HCT116 (cell line): ENCODE measurements at regions not wholly inside any gene's neighbourhood (a gene's known extent, or its start where the extent isn't known, plus 50 kb on each side); places are given as distances from the start of the nearest gene placed in this dataset.

ENCODE experiments used
- ATAC-seq: fragments of 200-7000 bp; cut with Tn5 transposase; 2 replicates; pipeline ENCODE4 v1.9.1; 2020; ENCODE audit warnings: mild to moderate bottlenecking, moderate library complexity
- BruUV-seq: library from RNA; stranded (reverse); fragments of 400-500 nt; replicated peaks from 2 replicates; lab custom pipeline; 2021; lab: Mats Ljungman, UMichigan
- CTCF ChIA-PET: fragments of 300-600 bp; sonication (Branson Sonifier 250); formaldehyde crosslinking; loops from one replicate; lab custom pipeline; 2021; ENCODE audit warnings: antibody characterized with exemption; lab: Charles Lee
- POLR2A ChIA-PET: fragments of 300-600, 350-600 bp; sonication (Branson Sonifier 250); formaldehyde crosslinking; loops from one replicate; lab custom pipeline; 2021; ENCODE audit warnings: antibody characterized with exemption; lab: Charles Lee
- RAD21 ChIA-PET, 2 experiments: fragments of 300-600 bp; sonication (Branson Sonifier 250); formaldehyde crosslinking; loops; one replicate each; lab custom pipeline; 2023; ENCODE audit warnings: low total read pairs in 2 of 2; ENCODE audit not compliant: uncharacterized antibody in 2 of 2, unreplicated experiment in 2 of 2, low non-redundant PET in 1 of 2; lab: Charles Lee
- DNase-seq: peaks from one replicate; pipeline ENCODE4 v3.0.0-alpha.2; 2010; ENCODE audit warnings: low read depth, low spot score
- H2AFZ ChIP-seq: fragments of 200-600 bp; shearing (Covaris generic), sonication (generic); 2 replicates; pipeline ENCODE4 v1.6.1; 2017; ENCODE audit warnings: low read depth, mixed run types, mixed read lengths, antibody characterized with exemption, low read length; ENCODE audit not compliant: poor library complexity, severe bottlenecking
- H3K27ac ChIP-seq: 2 replicates; pipeline ENCODE4 v1.5.1; 2012; ENCODE audit warnings: low read depth, low read length
- H3K27me3 ChIP-seq: fragments of 200-600 bp; sonication (generic); 2 replicates; pipeline ENCODE4 v1.6.1; 2016; ENCODE audit warnings: mixed run types, low read length, mixed read lengths; ENCODE audit not compliant: insufficient read depth
- H3K36me3 ChIP-seq, 2 experiments: fragments of 200-500 bp in 1 of 2; fragments of 200-600 bp in 1 of 2; sonication (Bioruptor generic) in 1 of 2; sonication (generic) in 1 of 2; 2 replicates each; pipeline versions ENCODE4 v1.5.1 to v1.6.1; 2014 to 2016; ENCODE audit warnings: low read length in 2 of 2, inconsistent platforms in 1 of 2, mixed read lengths in 1 of 2, mixed run types in 1 of 2; ENCODE audit not compliant: insufficient read depth in 2 of 2, control insufficient read depth in 1 of 2
- H3K4me1 ChIP-seq, 2 experiments: fragments of 200-600 bp in 1 of 2; sonication (generic) in 1 of 2; 2 replicates each; pipeline versions ENCODE4 v1.5.1 to v1.6.1; 2012 to 2017; ENCODE audit warnings: low read length in 2 of 2, inconsistent platforms in 1 of 2, mild to moderate bottlenecking in 1 of 2, mixed read lengths in 1 of 2, mixed run types in 1 of 2, moderate library complexity in 1 of 2; ENCODE audit not compliant: insufficient read depth in 2 of 2, control insufficient read depth in 1 of 2
- H3K4me2 ChIP-seq: fragments of 200-600 bp; sonication (generic); 2 replicates; pipeline ENCODE4 v1.6.1; 2017; ENCODE audit warnings: mixed run types, low read length, mixed read lengths
- H3K4me3 ChIP-seq, 2 experiments: fragments of 200-600 bp in 1 of 2; sonication (generic) in 1 of 2; replicated peaks in 1 of 2; 2 replicates each; pipeline ENCODE4 v1.5.1; 2011 to 2016; ENCODE audit warnings: low read length in 2 of 2, control low read depth in 1 of 2, low read depth in 1 of 2, mild to moderate bottlenecking in 1 of 2, mixed read lengths in 1 of 2, mixed run types in 1 of 2
- H3K79me2 ChIP-seq: fragments of 200-600 bp; sonication (generic); 2 replicates; pipeline ENCODE4 v1.6.1; 2017; ENCODE audit warnings: mild to moderate bottlenecking, mixed run types, low read length, moderate library complexity, mixed read lengths; ENCODE audit not compliant: insufficient read depth
- H3K9ac ChIP-seq: fragments of 200-600 bp; sonication (generic); 2 replicates; pipeline ENCODE4 v1.6.1; 2016; ENCODE audit warnings: low read length, mixed read lengths
- H3K9me2 ChIP-seq: fragments of 200-600 bp; sonication (generic), shearing (Covaris generic); 2 replicates; pipeline ENCODE4 v1.6.1; 2017; ENCODE audit warnings: mixed run types, mild to moderate bottlenecking, moderate library complexity; ENCODE audit not compliant: insufficient read depth
- H3K9me3 ChIP-seq, 2 experiments: fragments of 200-500 bp in 1 of 2; fragments of 200-600 bp in 1 of 2; sonication (Bioruptor generic) in 1 of 2; sonication (generic) in 1 of 2; 2 replicates each; pipeline ENCODE4 v1.6.1; 2014 to 2017; ENCODE audit warnings: low read length in 2 of 2, mixed read lengths in 2 of 2, inconsistent platforms in 1 of 2, low read depth in 1 of 2, mild to moderate bottlenecking in 1 of 2, mixed run types in 1 of 2, moderate library complexity in 1 of 2; ENCODE audit not compliant: control insufficient read depth in 1 of 2, insufficient read depth in 1 of 2
- H4K20me1 ChIP-seq: fragments of 200-600 bp; sonication (generic), shearing (Covaris generic); 2 replicates; pipeline ENCODE4 v1.6.1; 2017; ENCODE audit warnings: mixed run types, mild to moderate bottlenecking, moderate library complexity; ENCODE audit not compliant: insufficient read depth
- CBX3 ChIP-seq: IDR thresholded peaks from 2 replicates; pipeline ENCODE4 v1.6.1; 2012; ENCODE audit warnings: low read depth
- CTCF ChIP-seq, 3 experiments: fragments of 200-600 bp in 1 of 3; sonication (generic) in 1 of 3; IDR thresholded peaks in 2 of 3; conservative IDR thresholded peaks in 1 of 3; 2 replicates each; pipeline ENCODE4 v1.5.1; 2012 to 2017; ENCODE audit warnings: low read depth in 2 of 3, low read length in 2 of 3, antibody characterized with exemption in 1 of 3, borderline replicate concordance in 1 of 3, control low read depth in 1 of 3, mild to moderate bottlenecking in 1 of 3, mixed read lengths in 1 of 3, mixed run types in 1 of 3, moderate library complexity in 1 of 3; ENCODE audit not compliant: insufficient read depth in 1 of 3
- EGR1 ChIP-seq: IDR thresholded peaks from 2 replicates; pipeline ENCODE4 v1.6.1; 2012; ENCODE audit warnings: low read depth
- POLR2A ChIP-seq: IDR thresholded peaks from 2 replicates; pipeline ENCODE4 v1.7.0; 2011; ENCODE audit warnings: borderline replicate concordance; ENCODE audit not compliant: insufficient read depth, insufficient read length; ENCODE audit errors: extremely low read depth
- YY1 ChIP-seq: IDR thresholded peaks from 2 replicates; pipeline ENCODE4 v1.6.1; 2011; ENCODE audit warnings: low read length, low read depth, moderate library complexity, mild to moderate bottlenecking; ENCODE audit not compliant: insufficient replicate concordance; ENCODE audit errors: extremely low read depth
- ZNF274 ChIP-seq: fragments of 200-500 bp; sonication (Bioruptor generic); IDR thresholded peaks from 2 replicates; pipeline ENCODE4 v1.6.1; 2014; ENCODE audit warnings: mild to moderate bottlenecking, low read depth, low read length, inconsistent platforms
- intact Hi-C: fragments of 100-400 bp; cut with micrococcal nuclease; formaldehyde crosslinking; loops from 2 replicates; pipeline ENCODE4 v1.10.0; 2022
- TF ChIP-seq, protein P1 (sequence below): IDR thresholded peaks from 2 replicates; pipeline ENCODE4 v1.6.1; 2012; ENCODE audit warnings: low read depth

DNA sequence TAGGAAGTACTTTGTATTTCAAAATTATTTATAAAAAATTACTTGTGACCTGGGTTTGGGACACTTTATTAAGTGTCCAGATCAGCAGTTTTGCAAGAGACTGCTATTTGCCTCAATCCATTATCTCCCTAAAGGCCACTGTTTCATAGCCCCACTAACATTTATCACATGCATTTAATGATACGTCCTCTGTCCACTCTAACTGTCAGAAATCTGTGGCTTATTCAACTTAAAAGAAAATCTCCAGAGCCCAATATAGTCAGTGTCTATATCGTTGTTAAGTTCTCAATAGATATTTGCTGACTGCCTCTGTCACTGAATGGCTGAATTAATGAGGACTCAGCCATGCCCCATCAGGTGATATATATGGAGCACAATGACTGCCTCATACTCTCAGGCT, 553.9 kb upstream of the POM121L12 start:
- ATAC-seq, result no peak
- RAD21 ChIA-PET, result no interaction called here
- peaks cover 7 to 11% of the 10 kb centered on the region in 2 experiments; a peak in 3 of 4 replicates for H3K9me3 ChIP-seq
- H3K36me3 ChIP-seq, result no peaks in the 10 kb centered on the region
- CTCF ChIA-PET, result no interaction called here
- H3K27me3 ChIP-seq, result no peaks in the 10 kb centered on the region
- no peak overlapping the region for H3K9ac ChIP-seq
- H3K9me2 ChIP-seq, result no peaks in the 10 kb centered on the region
- TF ChIP-seq EGR1 (no peak), CBX3 (no peak), CTCF (IDR thresholded peaks at IDR 0.05 in 2 of 3, conservative IDR thresholded peaks at IDR 0.05 in 1 of 3; ENCODE audit: borderline replicate concordance in 1 of 3, insufficient read depth in 1 of 3, low read depth in 2 of 3, low read length in 2 of 3) (no peak), ZNF274 (no peak), YY1 (no peak), POLR2A (no peak)
- TF ChIP-seq, protein P1, sequence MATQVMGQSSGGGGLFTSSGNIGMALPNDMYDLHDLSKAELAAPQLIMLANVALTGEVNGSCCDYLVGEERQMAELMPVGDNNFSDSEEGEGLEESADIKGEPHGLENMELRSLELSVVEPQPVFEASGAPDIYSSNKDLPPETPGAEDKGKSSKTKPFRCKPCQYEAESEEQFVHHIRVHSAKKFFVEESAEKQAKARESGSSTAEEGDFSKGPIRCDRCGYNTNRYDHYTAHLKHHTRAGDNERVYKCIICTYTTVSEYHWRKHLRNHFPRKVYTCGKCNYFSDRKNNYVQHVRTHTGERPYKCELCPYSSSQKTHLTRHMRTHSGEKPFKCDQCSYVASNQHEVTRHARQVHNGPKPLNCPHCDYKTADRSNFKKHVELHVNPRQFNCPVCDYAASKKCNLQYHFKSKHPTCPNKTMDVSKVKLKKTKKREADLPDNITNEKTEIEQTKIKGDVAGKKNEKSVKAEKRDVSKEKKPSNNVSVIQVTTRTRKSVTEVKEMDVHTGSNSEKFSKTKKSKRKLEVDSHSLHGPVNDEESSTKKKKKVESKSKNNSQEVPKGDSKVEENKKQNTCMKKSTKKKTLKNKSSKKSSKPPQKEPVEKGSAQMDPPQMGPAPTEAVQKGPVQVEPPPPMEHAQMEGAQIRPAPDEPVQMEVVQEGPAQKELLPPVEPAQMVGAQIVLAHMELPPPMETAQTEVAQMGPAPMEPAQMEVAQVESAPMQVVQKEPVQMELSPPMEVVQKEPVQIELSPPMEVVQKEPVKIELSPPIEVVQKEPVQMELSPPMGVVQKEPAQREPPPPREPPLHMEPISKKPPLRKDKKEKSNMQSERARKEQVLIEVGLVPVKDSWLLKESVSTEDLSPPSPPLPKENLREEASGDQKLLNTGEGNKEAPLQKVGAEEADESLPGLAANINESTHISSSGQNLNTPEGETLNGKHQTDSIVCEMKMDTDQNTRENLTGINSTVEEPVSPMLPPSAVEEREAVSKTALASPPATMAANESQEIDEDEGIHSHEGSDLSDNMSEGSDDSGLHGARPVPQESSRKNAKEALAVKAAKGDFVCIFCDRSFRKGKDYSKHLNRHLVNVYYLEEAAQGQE, result no peak
- no peak overlapping the region for H2AFZ ChIP-seq
- intact Hi-C loops, result no loop called here
- POLR2A ChIA-PET, result no interaction called here
- H3K27ac ChIP-seq, result no peak overlapping the region
- H3K4me2 ChIP-seq, result no peak overlapping the region
- DNase-seq, result no peak
- no TSS peak for BruUV-seq
- no peaks in the 10 kb centered on the region for H4K20me1 ChIP-seq
- H3K79me2 ChIP-seq, result no peaks in the 10 kb centered on the region
- H3K4me3 ChIP-seq, result no peak overlapping the region
- H3K4me1 ChIP-seq, result no peaks in the 10 kb centered on the region
